ENCODE measurements at regions not wholly inside any gene's neighbourhood (a gene's known extent, or its start where the extent isn't known, plus 50 kb on each side); places are given as distances from the start of the nearest gene placed in this dataset.

DNA sequence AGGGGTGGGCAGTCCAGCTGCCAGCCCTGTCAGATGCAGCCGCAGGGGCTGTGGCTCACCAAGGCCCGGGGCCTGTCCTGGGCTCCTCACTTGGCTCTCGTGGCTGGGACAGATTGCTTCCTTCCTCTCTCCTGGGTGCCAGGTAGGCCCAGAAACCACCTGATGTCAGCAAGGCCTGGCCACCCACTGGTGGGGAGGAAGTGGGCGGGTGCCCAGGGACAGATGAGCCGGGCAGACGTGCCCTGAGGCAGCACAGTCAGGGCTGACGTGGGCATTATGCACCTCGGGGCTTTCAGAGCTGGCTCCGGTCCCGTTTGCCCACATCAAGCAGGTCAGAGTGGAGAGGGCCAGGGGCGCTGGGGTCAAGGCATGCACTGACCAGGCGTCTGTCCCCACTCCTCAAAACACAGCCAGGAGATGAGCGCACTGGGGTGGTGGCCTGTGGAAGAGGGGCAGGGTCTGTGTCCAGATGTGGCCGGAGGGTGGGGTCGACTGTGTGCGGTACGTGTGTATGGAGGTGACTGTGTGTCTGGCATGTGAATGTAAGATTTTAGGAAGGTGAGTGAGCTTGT is 133.2 kb upstream of the PTPN1 start:
- peak; percentile 82 to 88 for DNase-seq
- no peak overlapping the region for H3K4me3 ChIP-seq
- no peaks in the 10 kb centered on the region for H3K9me2 ChIP-seq (ENCODE audit: insufficient read depth)
- no peaks in the 10 kb centered on the region for H3K36me3 ChIP-seq (ENCODE audit: low read depth)
- no peak overlapping the region for H2AFZ ChIP-seq
- intact Hi-C loops (cut with micrococcal nuclease; ENCODE audit: unreplicated experiment) = loop anchor here (1.0 to 2.0 kb wide), 2 partner anchors 46 to 184 kb away; no protein-coding TSS in a partner anchor
- no peaks in the 10 kb centered on the region for H3K27me3 ChIP-seq (ENCODE audit: insufficient read depth, low read depth)
- peaks cover 63% of the 10 kb centered on the region for H3K4me1 ChIP-seq (replicated peaks; ENCODE audit: insufficient read depth)
- H4K20me1 ChIP-seq (ENCODE audit: insufficient read depth) = no peaks in the 10 kb centered on the region
- BruUV-seq (replicated peaks) = no TSS peak
- peak overlapping the region; percentile 22 for H3K27ac ChIP-seq
- peaks cover 59% of the 10 kb centered on the region for H3F3A ChIP-seq (ENCODE audit: insufficient read depth, low read depth)
- TF ChIP-seq, protein P1, sequence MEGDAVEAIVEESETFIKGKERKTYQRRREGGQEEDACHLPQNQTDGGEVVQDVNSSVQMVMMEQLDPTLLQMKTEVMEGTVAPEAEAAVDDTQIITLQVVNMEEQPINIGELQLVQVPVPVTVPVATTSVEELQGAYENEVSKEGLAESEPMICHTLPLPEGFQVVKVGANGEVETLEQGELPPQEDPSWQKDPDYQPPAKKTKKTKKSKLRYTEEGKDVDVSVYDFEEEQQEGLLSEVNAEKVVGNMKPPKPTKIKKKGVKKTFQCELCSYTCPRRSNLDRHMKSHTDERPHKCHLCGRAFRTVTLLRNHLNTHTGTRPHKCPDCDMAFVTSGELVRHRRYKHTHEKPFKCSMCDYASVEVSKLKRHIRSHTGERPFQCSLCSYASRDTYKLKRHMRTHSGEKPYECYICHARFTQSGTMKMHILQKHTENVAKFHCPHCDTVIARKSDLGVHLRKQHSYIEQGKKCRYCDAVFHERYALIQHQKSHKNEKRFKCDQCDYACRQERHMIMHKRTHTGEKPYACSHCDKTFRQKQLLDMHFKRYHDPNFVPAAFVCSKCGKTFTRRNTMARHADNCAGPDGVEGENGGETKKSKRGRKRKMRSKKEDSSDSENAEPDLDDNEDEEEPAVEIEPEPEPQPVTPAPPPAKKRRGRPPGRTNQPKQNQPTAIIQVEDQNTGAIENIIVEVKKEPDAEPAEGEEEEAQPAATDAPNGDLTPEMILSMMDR (conservative IDR thresholded peaks at IDR 0.05) = no peak
- TF ChIP-seq EZH2 (IDR thresholded peaks at IDR 0.05; ENCODE audit: low read depth) = no peak
- ChIA-PET CTCF (no interaction called here), POLR2A (ENCODE audit: unreplicated experiment) (interaction anchor here (0.6 kb wide), 1 partner anchor 21 kb away, joined by 3 read pairs; no protein-coding TSS in a partner anchor)
- H3K4me2 ChIP-seq = peak overlapping the region; percentile 43
- H3K9me3 ChIP-seq (ENCODE audit: insufficient read depth, low read depth) = no peaks in the 10 kb centered on the region
- no peaks in the 10 kb centered on the region for H3K79me2 ChIP-seq (ENCODE audit: low read depth)

DNA sequence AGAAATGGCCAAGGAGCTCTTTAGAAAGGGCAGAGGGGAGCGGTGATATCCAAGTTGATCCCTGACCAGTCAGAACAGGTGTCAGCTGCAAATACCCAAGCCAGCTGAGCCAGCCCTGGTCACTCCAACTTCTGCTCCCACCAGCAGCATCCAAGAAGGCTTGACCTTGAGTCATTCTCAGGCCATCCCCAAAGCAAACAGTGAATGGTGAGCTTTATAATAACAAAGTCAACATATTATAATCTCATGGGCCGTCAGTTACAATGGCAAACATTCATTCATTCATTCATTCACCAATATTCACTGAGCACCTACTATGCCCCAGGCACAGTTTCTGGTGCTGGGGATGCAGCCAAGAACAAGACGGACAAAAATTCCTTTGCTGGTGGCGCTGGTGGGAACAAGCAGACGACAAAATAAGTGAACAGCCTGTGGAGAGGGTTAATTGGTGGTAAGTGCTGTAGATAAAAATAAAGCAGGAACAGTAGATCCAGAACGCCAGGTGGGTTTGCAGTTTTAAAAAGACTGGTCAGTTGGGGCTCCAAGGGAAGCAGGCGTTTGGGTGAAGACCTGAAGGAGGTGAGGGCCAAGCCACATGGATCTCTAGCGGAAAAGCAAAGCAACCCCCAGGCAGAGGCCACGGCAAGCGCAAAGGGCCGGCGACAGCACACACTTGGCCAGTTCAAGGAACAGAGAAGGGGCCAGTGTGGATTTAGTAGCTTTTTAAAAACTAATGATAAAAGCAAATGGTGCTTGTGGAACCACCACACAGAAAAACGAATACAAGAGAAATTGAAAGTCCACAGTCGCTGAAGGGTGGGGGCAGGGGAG is 131.8 kb upstream of the PTPN1 start:
- H3K27ac ChIP-seq = peak overlapping the region; percentile 18; the same call in 1 of the 2 replicates
- CTCF ChIA-PET = interaction anchor here (0.6 kb wide), 1 partner anchor 113 kb away, joined by 8 read pairs; no protein-coding TSS in a partner anchor
- peak in 1 of 2 experiments; percentile 81 for DNase-seq
- peaks cover 52% of the 10 kb centered on the region for H3F3A ChIP-seq (ENCODE audit: insufficient read depth, low read depth)
- no peak overlapping the region for H2AFZ ChIP-seq
- TF ChIP-seq, protein P1 (conservative IDR thresholded peaks at IDR 0.05) = no peak
- no peak for TF ChIP-seq EZH2 (IDR thresholded peaks at IDR 0.05; ENCODE audit: low read depth)
- no peaks in the 10 kb centered on the region for H3K9me2 ChIP-seq (ENCODE audit: insufficient read depth)
- H3K79me2 ChIP-seq (ENCODE audit: low read depth) = no peaks in the 10 kb centered on the region
- intact Hi-C loops (cut with micrococcal nuclease; ENCODE audit: unreplicated experiment) = no loop called here
- H3K36me3 ChIP-seq (ENCODE audit: low read depth) = no peaks in the 10 kb centered on the region
- H3K4me3 ChIP-seq = no peak overlapping the region
- H3K4me2 ChIP-seq = 0 out of 2 replicates have a peak overlapping the region, but pooled peaks have one; percentile 1
- no peaks in the 10 kb centered on the region for H4K20me1 ChIP-seq (ENCODE audit: insufficient read depth)
- H3K9me3 ChIP-seq (ENCODE audit: insufficient read depth, low read depth) = no peaks in the 10 kb centered on the region
- H3K27me3 ChIP-seq (ENCODE audit: insufficient read depth, low read depth) = no peaks in the 10 kb centered on the region
- H3K4me1 ChIP-seq (replicated peaks; ENCODE audit: insufficient read depth) = peaks cover 53% of the 10 kb centered on the region
- POLR2A ChIA-PET (ENCODE audit: unreplicated experiment) = no interaction called here
- no TSS peak for BruUV-seq (replicated peaks)

DNA sequence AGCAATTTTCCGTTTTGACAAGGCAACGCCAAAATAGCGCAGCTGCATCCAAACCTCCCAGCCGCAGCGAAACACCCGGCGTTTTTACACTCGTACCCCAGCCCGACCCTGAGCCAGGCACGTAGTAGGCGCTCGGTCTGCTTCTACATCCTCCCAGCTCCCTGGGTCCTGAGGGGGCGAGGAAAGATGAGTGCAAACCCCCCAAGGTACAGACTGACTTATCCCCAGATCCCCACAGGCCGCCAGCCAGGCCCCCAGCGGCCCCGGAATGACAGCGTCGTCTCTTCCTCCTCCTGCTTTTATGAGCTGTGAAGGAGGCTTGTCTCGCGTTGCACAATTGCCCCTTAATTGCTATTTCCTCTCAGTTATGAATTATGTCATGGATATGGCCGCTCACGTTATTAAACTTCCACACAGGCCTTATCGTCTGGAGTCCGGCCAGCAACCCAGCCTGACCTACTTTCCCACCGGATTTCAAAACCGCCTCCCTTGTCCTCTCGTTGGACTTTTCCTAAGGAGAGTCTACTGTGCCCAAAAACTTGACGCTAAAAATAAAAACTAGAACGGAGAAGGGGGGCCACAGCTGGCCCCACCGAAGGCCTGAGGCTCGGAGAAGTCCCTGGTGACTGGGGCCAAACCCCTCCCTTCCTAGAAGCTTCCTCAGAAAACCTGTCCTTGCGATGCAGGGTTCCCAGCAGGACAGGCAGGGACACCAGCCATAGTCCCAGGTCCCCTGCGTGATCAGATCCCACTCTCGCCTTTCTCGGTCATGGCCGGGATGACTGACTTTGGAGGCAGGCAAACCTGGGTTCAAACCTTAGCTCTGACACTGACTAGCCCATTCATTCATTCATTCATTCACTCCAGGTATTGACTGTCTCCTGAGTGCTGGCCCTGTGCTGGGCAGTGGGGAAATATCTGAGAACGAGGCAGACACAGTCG is 130.9 kb upstream of the PTPN1 start:
- no peak overlapping the region for H3K27ac ChIP-seq
- intact Hi-C loops (cut with micrococcal nuclease; ENCODE audit: unreplicated experiment) = no loop called here
- peaks cover 51% of the 10 kb centered on the region for H3F3A ChIP-seq (ENCODE audit: insufficient read depth, low read depth)
- no peaks in the 10 kb centered on the region for H4K20me1 ChIP-seq (ENCODE audit: insufficient read depth)
- no peaks in the 10 kb centered on the region for H3K27me3 ChIP-seq (ENCODE audit: insufficient read depth, low read depth)
- peaks cover 47% of the 10 kb centered on the region for H3K4me1 ChIP-seq (replicated peaks; ENCODE audit: insufficient read depth)
- H3K4me2 ChIP-seq = no peak overlapping the region
- H3K79me2 ChIP-seq (ENCODE audit: low read depth) = no peaks in the 10 kb centered on the region
- H3K4me3 ChIP-seq = no peak overlapping the region
- TF ChIP-seq, protein P1 (conservative IDR thresholded peaks at IDR 0.05) = no peak
- TF ChIP-seq EZH2 (IDR thresholded peaks at IDR 0.05; ENCODE audit: low read depth) = no peak
- CTCF ChIA-PET = interaction anchor here (0.6 kb wide), 1 partner anchor 113 kb away, joined by 8 read pairs; no protein-coding TSS in a partner anchor
- H3K36me3 ChIP-seq (ENCODE audit: low read depth) = no peaks in the 10 kb centered on the region
- peak in 1 of 2 experiments; percentile 43 for DNase-seq
- BruUV-seq (replicated peaks) = no TSS peak
- H3K9me2 ChIP-seq (ENCODE audit: insufficient read depth) = no peaks in the 10 kb centered on the region
- no peaks in the 10 kb centered on the region for H3K9me3 ChIP-seq (ENCODE audit: insufficient read depth, low read depth)
- POLR2A ChIA-PET (ENCODE audit: unreplicated experiment) = no interaction called here
- no peak overlapping the region for H2AFZ ChIP-seq

Measured in PC-9 (cell line).